ENCODE measurements at regions not wholly inside any gene's neighbourhood (a gene's known extent, or its start where the extent isn't known, plus 50 kb on each side); places are given as distances from the start of the nearest gene placed in this dataset.

DNA sequence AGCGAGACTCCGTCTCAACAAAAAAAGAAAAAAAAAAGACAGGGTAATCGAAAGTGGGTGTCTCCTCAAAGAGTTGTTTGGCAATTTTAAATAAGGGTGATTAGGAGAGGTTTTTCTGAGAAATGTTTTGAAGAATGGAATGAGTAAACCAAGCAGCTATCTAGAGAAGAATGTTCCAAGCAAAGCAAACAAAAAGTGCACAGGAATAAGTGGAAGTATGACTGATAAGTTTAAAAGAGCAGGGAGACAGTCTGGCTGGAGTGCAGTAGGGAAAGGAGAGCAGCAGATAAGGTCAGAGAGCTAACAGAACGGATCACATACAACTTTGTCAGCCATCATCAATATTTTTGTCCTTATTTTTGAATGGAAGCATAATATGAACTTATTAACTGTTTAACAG lies 853.5 kb downstream of the TUSC7 start:
- Mint-ChIP-seq H3K27me3 (ENCODE audit: unreplicated experiment) (no peaks in the 10 kb centered on the region), H3K4me1 (ENCODE audit: unreplicated experiment) (no peaks in the 10 kb centered on the region), H3K27ac (ENCODE audit: unreplicated experiment) (no peak overlapping the region), H3K4me3 (ENCODE audit: unreplicated experiment) (no peak overlapping the region), H3K36me3 (ENCODE audit: low read depth, unreplicated experiment) (no peaks in the 10 kb centered on the region), H3K9me3 (ENCODE audit: unreplicated experiment) (no peaks in the 10 kb centered on the region)
- TF ChIP-seq, protein P1, sequence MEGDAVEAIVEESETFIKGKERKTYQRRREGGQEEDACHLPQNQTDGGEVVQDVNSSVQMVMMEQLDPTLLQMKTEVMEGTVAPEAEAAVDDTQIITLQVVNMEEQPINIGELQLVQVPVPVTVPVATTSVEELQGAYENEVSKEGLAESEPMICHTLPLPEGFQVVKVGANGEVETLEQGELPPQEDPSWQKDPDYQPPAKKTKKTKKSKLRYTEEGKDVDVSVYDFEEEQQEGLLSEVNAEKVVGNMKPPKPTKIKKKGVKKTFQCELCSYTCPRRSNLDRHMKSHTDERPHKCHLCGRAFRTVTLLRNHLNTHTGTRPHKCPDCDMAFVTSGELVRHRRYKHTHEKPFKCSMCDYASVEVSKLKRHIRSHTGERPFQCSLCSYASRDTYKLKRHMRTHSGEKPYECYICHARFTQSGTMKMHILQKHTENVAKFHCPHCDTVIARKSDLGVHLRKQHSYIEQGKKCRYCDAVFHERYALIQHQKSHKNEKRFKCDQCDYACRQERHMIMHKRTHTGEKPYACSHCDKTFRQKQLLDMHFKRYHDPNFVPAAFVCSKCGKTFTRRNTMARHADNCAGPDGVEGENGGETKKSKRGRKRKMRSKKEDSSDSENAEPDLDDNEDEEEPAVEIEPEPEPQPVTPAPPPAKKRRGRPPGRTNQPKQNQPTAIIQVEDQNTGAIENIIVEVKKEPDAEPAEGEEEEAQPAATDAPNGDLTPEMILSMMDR (IDR thresholded peaks at IDR 0.05; ENCODE audit: unreplicated experiment), result no peak
- no peak for DNase-seq (ENCODE audit: low spot score)

DNA sequence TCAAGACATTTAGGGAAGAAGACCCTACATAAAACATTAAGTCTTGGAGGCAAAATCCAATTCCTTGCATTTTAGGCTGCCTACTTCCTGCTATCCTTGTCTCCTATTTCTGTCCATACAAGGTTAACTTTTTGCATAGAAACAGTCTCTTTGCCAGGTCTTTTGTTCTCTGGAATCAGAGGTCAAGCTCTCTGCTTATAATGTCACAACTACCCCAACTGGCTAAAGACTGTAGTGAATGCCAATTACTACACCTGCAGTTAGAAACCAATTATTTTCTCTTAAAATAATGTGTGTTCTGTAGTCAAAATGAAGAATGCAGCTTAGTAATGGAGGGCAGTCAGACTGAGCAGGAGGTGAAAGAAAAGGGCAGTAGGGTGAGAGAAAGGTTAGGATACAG lies 856.2 kb downstream of the TUSC7 start:
- H3K9me3 Mint-ChIP-seq (ENCODE audit: unreplicated experiment), result no peaks in the 10 kb centered on the region

DNA sequence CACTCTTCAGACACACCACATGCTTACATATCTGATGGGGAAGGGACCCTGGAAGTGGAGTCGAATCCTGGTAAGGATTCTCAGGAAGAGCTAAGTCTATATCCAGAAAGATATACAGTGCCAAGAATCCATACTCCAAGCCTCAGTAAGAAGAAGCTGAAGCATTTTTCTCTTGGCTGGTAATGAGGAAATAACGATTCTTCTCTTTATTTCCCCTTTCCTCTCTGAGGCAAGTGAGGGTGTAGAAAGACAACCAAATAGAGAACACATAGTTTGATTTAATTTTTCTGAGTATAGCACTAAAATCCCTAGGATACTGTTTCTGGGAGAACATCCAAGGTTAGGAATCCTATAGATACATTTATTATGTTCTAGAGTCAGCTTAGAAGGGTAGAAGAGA lies 857.3 kb downstream of the TUSC7 start:
- Mint-ChIP-seq H3K36me3 (ENCODE audit: low read depth, unreplicated experiment) (no peaks in the 10 kb centered on the region), H3K4me1 (ENCODE audit: unreplicated experiment) (peaks cover 15% of the 10 kb centered on the region), H3K27ac (ENCODE audit: unreplicated experiment) (no peak overlapping the region), H3K4me3 (ENCODE audit: unreplicated experiment) (no peak overlapping the region), H3K9me3 (ENCODE audit: unreplicated experiment) (no peaks in the 10 kb centered on the region), H3K27me3 (ENCODE audit: unreplicated experiment) (no peaks in the 10 kb centered on the region)
- TF ChIP-seq, protein P1 (IDR thresholded peaks at IDR 0.05; ENCODE audit: unreplicated experiment), result no peak
- no peak for DNase-seq (ENCODE audit: low spot score)

More for the DNA sequence above, 856.2 kb downstream of the TUSC7 start:
- DNase-seq (ENCODE audit: low spot score), result no peak
- H3K4me1 Mint-ChIP-seq (ENCODE audit: unreplicated experiment), result peaks cover 6% of the 10 kb centered on the region
- H3K27me3 Mint-ChIP-seq (ENCODE audit: unreplicated experiment), result no peaks in the 10 kb centered on the region
- H3K27ac Mint-ChIP-seq (ENCODE audit: unreplicated experiment), result no peak overlapping the region
- no peak overlapping the region for H3K4me3 Mint-ChIP-seq (ENCODE audit: unreplicated experiment)
- H3K36me3 Mint-ChIP-seq (ENCODE audit: low read depth, unreplicated experiment), result no peaks in the 10 kb centered on the region
- TF ChIP-seq, protein P1 (IDR thresholded peaks at IDR 0.05; ENCODE audit: unreplicated experiment), result no peak

DNA sequence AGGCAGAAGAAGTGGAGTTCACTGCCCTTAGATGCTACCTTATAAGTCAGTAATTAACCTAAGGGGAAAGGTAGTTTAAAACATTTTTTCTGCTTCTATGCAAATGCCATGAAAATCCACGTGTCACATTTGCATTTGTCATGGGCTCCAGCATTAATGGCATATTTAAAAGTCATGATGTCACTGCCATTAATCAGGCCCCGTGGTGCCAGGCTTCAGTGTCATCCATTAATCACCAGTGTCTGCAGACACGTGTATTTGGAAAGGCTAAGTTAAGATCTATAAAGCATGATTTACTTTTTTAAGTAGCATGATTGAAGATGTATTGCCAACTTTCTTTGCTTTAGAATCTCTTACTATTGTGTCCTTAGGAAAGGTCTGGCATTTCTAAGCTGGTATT lies 857.8 kb downstream of the TUSC7 start:
- H3K9me3 Mint-ChIP-seq (ENCODE audit: unreplicated experiment), result no peaks in the 10 kb centered on the region
- DNase-seq (ENCODE audit: low spot score), result no peak
- H3K27me3 Mint-ChIP-seq (ENCODE audit: unreplicated experiment), result no peaks in the 10 kb centered on the region
- H3K36me3 Mint-ChIP-seq (ENCODE audit: low read depth, unreplicated experiment), result no peaks in the 10 kb centered on the region
- H3K27ac Mint-ChIP-seq (ENCODE audit: unreplicated experiment), result no peak overlapping the region
- H3K4me3 Mint-ChIP-seq (ENCODE audit: unreplicated experiment), result no peak overlapping the region
- H3K4me1 Mint-ChIP-seq (ENCODE audit: unreplicated experiment), result peaks cover 17% of the 10 kb centered on the region
- TF ChIP-seq, protein P1 (IDR thresholded peaks at IDR 0.05; ENCODE audit: unreplicated experiment), result no peak

DNA sequence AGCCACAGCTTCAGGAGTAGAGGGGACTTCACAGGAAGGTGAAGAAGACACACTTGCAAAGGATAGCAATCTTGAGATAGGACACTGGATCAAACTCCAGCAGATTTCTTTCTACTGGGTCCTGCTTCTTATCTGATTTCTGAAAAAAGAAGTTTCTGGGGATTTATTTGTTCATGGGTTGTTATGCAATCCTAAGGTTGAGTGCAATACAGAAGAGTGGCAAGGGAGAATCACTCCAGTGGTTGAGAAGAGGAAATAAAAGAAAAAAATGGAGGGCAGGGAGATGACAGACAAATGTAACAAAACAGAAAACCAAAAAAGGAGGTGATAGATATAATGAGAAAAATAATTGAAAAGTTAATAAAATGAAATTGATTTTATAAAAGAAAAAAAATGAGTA lies 858.3 kb downstream of the TUSC7 start:
- Mint-ChIP-seq H3K27ac (ENCODE audit: unreplicated experiment) (no peak overlapping the region), H3K4me3 (ENCODE audit: unreplicated experiment) (no peak overlapping the region), H3K36me3 (ENCODE audit: low read depth, unreplicated experiment) (no peaks in the 10 kb centered on the region), H3K4me1 (ENCODE audit: unreplicated experiment) (peaks cover 20% of the 10 kb centered on the region), H3K9me3 (ENCODE audit: unreplicated experiment) (no peaks in the 10 kb centered on the region), H3K27me3 (ENCODE audit: unreplicated experiment) (no peaks in the 10 kb centered on the region)
- no peak for DNase-seq (ENCODE audit: low spot score)
- TF ChIP-seq, protein P1 (IDR thresholded peaks at IDR 0.05; ENCODE audit: unreplicated experiment), result no peak
